A673 (cell line): ENCODE measurements at regions not wholly inside any gene's neighbourhood (a gene's known extent, or its start where the extent isn't known, plus 50 kb on each side); places are given as distances from the start of the nearest gene placed in this dataset.

ENCODE experiments used
- BruUV-seq: library from RNA; stranded (reverse); fragments of 400-500 nt; replicated peaks from 2 replicates; lab custom pipeline; 2021; lab: Mats Ljungman, UMichigan
- CTCF ChIA-PET: fragments of 300-600 bp; sonication (Branson Sonifier 250); formaldehyde crosslinking; loops from one replicate; lab custom pipeline; 2022; ENCODE audit warnings: antibody characterized with exemption; lab: Charles Lee
- POLR2A ChIA-PET: fragments of 300-600 bp; sonication (Branson Sonifier 250); formaldehyde crosslinking; loops from one replicate; lab custom pipeline; 2022; ENCODE audit warnings: antibody characterized with exemption; ENCODE audit not compliant: low non-redundant PET; lab: Charles Lee
- DNase-seq: peaks from one replicate; pipeline ENCODE4 v3.0.0-alpha.2; 2015; ENCODE audit warnings: low spot score
- H3K27ac ChIP-seq: fragments of 200-600 bp; sonication (generic); 2 replicates; pipeline ENCODE4 v1.5.1; 2016; ENCODE audit warnings: mixed run types, low read depth, mild to moderate bottlenecking, mixed read lengths, antibody characterized with exemption, low read length; ENCODE audit not compliant: poor library complexity, severe bottlenecking
- H3K27me3 ChIP-seq: fragments of 200-600 bp; sonication (generic); replicated peaks from 2 replicates; pipeline ENCODE4 v1.6.1; 2017; ENCODE audit warnings: mixed run types, low read depth, mild to moderate bottlenecking, mixed read lengths, antibody characterized with exemption, low read length; ENCODE audit not compliant: insufficient read depth, poor library complexity
- H3K36me3 ChIP-seq: fragments of 200-600 bp; sonication (generic); 2 replicates; pipeline ENCODE4 v1.6.1; 2016; ENCODE audit warnings: mixed run types, mild to moderate bottlenecking, mixed read lengths, antibody characterized with exemption, low read length; ENCODE audit not compliant: insufficient read depth, poor library complexity, severe bottlenecking
- H3K4me1 ChIP-seq: fragments of 200-600 bp; sonication (generic); 2 replicates; pipeline ENCODE4 v1.6.1; 2017; ENCODE audit warnings: mixed run types, mild to moderate bottlenecking, mixed read lengths, antibody characterized with exemption, low read length; ENCODE audit not compliant: insufficient read depth, poor library complexity, severe bottlenecking
- H3K4me3 ChIP-seq: fragments of 200-600 bp; sonication (generic); 2 replicates; pipeline ENCODE4 v1.5.1; 2016; ENCODE audit warnings: low read depth, mixed run types, mild to moderate bottlenecking, mixed read lengths, low read length; ENCODE audit not compliant: poor library complexity, severe bottlenecking
- H3K9me3 ChIP-seq: fragments of 200-600 bp; sonication (generic); 2 replicates; pipeline ENCODE4 v1.6.1; 2016; ENCODE audit warnings: mixed run types, low read depth, mild to moderate bottlenecking, mixed read lengths, antibody characterized with exemption, low read length; ENCODE audit not compliant: poor library complexity, severe bottlenecking
- EZH2 ChIP-seq: fragments of 200-600 bp; sonication (generic); IDR thresholded peaks from 2 replicates; pipeline ENCODE4 v1.6.1; 2017; ENCODE audit warnings: borderline replicate concordance, low read depth, mild to moderate bottlenecking, mixed read lengths, antibody characterized with exemption, low read length; ENCODE audit not compliant: poor library complexity, severe bottlenecking
- intact Hi-C: fragments of 100-400 bp; cut with micrococcal nuclease; formaldehyde crosslinking; loops from one replicate; pipeline ENCODE4 v1.10.0; 2022; ENCODE audit not compliant: unreplicated experiment
- TF ChIP-seq, protein P1 (sequence below): fragments of 300-800, 200-600 bp; sonication (generic); conservative IDR thresholded peaks from 2 replicates; pipeline ENCODE4 v1.5.1; 2017; ENCODE audit warnings: low read depth, mild to moderate bottlenecking, antibody characterized with exemption, low read length, moderate library complexity, mixed read lengths

GRCh38 chr16:8107296-8107695 lies 483.0 kb downstream of the TMEM114 start:
- Histone ChIP-seq H3K36me3 (no peaks in the 10 kb centered on the region), H3K27ac (no peak overlapping the region), H3K27me3 (no peaks in the 10 kb centered on the region), H3K9me3 (no peaks in the 10 kb centered on the region), H3K4me1 (no peaks in the 10 kb centered on the region), H3K4me3 (no peak overlapping the region)
- POLR2A ChIA-PET: no interaction called here
- DNase-seq: no peak
- BruUV-seq: no TSS peak
- intact Hi-C loops: no loop called here
- CTCF ChIA-PET: no interaction called here
- TF ChIP-seq, protein P1, sequence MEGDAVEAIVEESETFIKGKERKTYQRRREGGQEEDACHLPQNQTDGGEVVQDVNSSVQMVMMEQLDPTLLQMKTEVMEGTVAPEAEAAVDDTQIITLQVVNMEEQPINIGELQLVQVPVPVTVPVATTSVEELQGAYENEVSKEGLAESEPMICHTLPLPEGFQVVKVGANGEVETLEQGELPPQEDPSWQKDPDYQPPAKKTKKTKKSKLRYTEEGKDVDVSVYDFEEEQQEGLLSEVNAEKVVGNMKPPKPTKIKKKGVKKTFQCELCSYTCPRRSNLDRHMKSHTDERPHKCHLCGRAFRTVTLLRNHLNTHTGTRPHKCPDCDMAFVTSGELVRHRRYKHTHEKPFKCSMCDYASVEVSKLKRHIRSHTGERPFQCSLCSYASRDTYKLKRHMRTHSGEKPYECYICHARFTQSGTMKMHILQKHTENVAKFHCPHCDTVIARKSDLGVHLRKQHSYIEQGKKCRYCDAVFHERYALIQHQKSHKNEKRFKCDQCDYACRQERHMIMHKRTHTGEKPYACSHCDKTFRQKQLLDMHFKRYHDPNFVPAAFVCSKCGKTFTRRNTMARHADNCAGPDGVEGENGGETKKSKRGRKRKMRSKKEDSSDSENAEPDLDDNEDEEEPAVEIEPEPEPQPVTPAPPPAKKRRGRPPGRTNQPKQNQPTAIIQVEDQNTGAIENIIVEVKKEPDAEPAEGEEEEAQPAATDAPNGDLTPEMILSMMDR: no peak
- no peak for TF ChIP-seq EZH2

- Histone ChIP-seq H3K4me3 (no peak overlapping the region), H3K9me3 (no peaks in the 10 kb centered on the region), H3K27me3 (no peaks in the 10 kb centered on the region), H3K4me1 (no peaks in the 10 kb centered on the region), H3K36me3 (no peaks in the 10 kb centered on the region), H3K27ac (no peak overlapping the region)
- ChIA-PET CTCF (no interaction called here), POLR2A (no interaction called here)
- no peak for TF ChIP-seq EZH2
- TF ChIP-seq, protein P1: no peak
- no peak for DNase-seq
- intact Hi-C loops: no loop called here
- no TSS peak for BruUV-seq
Measured at GRCh38 chr16:8103649-8104289, 486.5 kb downstream of the TMEM114 start.

DNA sequence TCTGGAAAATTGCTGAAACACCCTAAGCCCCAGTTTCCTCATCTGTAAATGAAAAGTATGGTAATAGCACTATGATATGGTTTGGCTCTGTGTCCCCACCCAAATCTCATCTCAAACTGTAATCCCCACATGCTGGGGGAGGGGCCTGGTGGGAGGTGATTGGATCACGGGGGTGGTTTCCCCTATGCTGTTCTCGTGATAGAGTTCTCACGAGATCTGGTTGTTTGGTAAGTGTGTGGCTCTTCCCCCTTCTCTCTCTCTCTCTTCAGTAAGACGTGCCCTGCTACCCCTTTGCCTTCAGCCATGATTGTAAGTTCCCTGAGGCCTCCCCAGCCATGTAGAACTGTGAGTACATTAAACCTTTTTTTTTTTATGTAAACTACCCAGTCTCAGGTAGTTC lies 490.7 kb downstream of the TMEM114 start:
- intact Hi-C loops: no loop called here
- no TSS peak for BruUV-seq

More for the DNA sequence above, 490.7 kb downstream of the TMEM114 start:
- no peaks in the 10 kb centered on the region for H3K36me3 ChIP-seq
- CTCF ChIA-PET: no interaction called here
- H3K27ac ChIP-seq: no peak overlapping the region
- POLR2A ChIA-PET: no interaction called here
- H3K4me3 ChIP-seq: no peak overlapping the region
- no peak for DNase-seq
- TF ChIP-seq, protein P1: no peak
- no peak for TF ChIP-seq EZH2
- no peaks in the 10 kb centered on the region for H3K4me1 ChIP-seq
- no peaks in the 10 kb centered on the region for H3K9me3 ChIP-seq
- no peaks in the 10 kb centered on the region for H3K27me3 ChIP-seq
